ENCODE measurements at regions not wholly inside any gene's neighbourhood (a gene's known extent, or its start where the extent isn't known, plus 50 kb on each side); places are given as distances from the start of the nearest gene placed in this dataset.

DNA sequence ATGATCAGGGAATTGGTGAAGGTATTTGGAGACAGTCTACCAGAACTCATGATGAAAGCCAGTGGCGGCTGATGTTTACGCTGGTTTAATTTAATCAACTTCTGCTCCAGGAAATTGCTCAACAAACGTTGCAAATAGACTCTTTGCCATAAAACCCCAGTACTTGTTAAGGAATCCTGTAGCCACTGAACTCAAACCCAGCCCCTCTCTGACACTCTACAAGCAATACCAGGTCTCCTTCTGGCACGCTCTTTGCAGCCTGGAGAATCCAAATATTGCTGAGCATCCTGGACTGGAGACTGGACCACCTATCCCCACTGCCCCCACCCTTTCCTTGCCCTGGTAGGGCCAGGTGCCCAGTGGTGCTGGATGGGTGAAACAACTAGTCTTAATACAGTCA, 308.2 kb downstream of the FBXO15 start:
- H3K36me3 Mint-ChIP-seq (ENCODE audit: low read depth) = no peaks in the 10 kb centered on the region
- Histone ChIP-seq H3K4me3 (no peak overlapping the region), H3K4me2 (no peak overlapping the region), H3K36me3 (ENCODE audit: insufficient read depth) (no peaks in the 10 kb centered on the region), H3F3A (replicated peaks; ENCODE audit: low read depth) (no peaks in the 10 kb centered on the region), H3K79me2 (replicated peaks; ENCODE audit: insufficient read depth) (no peaks in the 10 kb centered on the region), H3K9me2 (ENCODE audit: insufficient read depth) (peaks cover 2% of the 10 kb centered on the region), H3K4me1 (ENCODE audit: insufficient read depth) (no peaks in the 10 kb centered on the region), H4K20me1 (replicated peaks; ENCODE audit: insufficient read depth) (no peaks in the 10 kb centered on the region), H3K27ac (ENCODE audit: low read depth) (no peak overlapping the region), H2AFZ (no peak overlapping the region), H3K27me3 (ENCODE audit: insufficient read depth) (no peaks in the 10 kb centered on the region)
- H3K9me3 Mint-ChIP-seq = no peaks in the 10 kb centered on the region
- peaks cover 10% of the 10 kb centered on the region for H3K4me1 Mint-ChIP-seq
- H3K27me3 Mint-ChIP-seq (ENCODE audit: insufficient read depth, low read depth, poor library complexity) = no peaks in the 10 kb centered on the region
- no peak overlapping the region for H3K27ac Mint-ChIP-seq
- DNase-seq (ENCODE audit: low spot score) = no peak
- H3K4me3 Mint-ChIP-seq = no peak overlapping the region
- TF ChIP-seq ZNF331 (CRISPR knock-in tag; IDR thresholded peaks at IDR 0.05; ENCODE audit: low read depth) = no peak
- TF ChIP-seq, protein P1, sequence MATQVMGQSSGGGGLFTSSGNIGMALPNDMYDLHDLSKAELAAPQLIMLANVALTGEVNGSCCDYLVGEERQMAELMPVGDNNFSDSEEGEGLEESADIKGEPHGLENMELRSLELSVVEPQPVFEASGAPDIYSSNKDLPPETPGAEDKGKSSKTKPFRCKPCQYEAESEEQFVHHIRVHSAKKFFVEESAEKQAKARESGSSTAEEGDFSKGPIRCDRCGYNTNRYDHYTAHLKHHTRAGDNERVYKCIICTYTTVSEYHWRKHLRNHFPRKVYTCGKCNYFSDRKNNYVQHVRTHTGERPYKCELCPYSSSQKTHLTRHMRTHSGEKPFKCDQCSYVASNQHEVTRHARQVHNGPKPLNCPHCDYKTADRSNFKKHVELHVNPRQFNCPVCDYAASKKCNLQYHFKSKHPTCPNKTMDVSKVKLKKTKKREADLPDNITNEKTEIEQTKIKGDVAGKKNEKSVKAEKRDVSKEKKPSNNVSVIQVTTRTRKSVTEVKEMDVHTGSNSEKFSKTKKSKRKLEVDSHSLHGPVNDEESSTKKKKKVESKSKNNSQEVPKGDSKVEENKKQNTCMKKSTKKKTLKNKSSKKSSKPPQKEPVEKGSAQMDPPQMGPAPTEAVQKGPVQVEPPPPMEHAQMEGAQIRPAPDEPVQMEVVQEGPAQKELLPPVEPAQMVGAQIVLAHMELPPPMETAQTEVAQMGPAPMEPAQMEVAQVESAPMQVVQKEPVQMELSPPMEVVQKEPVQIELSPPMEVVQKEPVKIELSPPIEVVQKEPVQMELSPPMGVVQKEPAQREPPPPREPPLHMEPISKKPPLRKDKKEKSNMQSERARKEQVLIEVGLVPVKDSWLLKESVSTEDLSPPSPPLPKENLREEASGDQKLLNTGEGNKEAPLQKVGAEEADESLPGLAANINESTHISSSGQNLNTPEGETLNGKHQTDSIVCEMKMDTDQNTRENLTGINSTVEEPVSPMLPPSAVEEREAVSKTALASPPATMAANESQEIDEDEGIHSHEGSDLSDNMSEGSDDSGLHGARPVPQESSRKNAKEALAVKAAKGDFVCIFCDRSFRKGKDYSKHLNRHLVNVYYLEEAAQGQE (IDR thresholded peaks at IDR 0.05; ENCODE audit: unreplicated experiment) = no peak
- TF ChIP-seq, protein P2, sequence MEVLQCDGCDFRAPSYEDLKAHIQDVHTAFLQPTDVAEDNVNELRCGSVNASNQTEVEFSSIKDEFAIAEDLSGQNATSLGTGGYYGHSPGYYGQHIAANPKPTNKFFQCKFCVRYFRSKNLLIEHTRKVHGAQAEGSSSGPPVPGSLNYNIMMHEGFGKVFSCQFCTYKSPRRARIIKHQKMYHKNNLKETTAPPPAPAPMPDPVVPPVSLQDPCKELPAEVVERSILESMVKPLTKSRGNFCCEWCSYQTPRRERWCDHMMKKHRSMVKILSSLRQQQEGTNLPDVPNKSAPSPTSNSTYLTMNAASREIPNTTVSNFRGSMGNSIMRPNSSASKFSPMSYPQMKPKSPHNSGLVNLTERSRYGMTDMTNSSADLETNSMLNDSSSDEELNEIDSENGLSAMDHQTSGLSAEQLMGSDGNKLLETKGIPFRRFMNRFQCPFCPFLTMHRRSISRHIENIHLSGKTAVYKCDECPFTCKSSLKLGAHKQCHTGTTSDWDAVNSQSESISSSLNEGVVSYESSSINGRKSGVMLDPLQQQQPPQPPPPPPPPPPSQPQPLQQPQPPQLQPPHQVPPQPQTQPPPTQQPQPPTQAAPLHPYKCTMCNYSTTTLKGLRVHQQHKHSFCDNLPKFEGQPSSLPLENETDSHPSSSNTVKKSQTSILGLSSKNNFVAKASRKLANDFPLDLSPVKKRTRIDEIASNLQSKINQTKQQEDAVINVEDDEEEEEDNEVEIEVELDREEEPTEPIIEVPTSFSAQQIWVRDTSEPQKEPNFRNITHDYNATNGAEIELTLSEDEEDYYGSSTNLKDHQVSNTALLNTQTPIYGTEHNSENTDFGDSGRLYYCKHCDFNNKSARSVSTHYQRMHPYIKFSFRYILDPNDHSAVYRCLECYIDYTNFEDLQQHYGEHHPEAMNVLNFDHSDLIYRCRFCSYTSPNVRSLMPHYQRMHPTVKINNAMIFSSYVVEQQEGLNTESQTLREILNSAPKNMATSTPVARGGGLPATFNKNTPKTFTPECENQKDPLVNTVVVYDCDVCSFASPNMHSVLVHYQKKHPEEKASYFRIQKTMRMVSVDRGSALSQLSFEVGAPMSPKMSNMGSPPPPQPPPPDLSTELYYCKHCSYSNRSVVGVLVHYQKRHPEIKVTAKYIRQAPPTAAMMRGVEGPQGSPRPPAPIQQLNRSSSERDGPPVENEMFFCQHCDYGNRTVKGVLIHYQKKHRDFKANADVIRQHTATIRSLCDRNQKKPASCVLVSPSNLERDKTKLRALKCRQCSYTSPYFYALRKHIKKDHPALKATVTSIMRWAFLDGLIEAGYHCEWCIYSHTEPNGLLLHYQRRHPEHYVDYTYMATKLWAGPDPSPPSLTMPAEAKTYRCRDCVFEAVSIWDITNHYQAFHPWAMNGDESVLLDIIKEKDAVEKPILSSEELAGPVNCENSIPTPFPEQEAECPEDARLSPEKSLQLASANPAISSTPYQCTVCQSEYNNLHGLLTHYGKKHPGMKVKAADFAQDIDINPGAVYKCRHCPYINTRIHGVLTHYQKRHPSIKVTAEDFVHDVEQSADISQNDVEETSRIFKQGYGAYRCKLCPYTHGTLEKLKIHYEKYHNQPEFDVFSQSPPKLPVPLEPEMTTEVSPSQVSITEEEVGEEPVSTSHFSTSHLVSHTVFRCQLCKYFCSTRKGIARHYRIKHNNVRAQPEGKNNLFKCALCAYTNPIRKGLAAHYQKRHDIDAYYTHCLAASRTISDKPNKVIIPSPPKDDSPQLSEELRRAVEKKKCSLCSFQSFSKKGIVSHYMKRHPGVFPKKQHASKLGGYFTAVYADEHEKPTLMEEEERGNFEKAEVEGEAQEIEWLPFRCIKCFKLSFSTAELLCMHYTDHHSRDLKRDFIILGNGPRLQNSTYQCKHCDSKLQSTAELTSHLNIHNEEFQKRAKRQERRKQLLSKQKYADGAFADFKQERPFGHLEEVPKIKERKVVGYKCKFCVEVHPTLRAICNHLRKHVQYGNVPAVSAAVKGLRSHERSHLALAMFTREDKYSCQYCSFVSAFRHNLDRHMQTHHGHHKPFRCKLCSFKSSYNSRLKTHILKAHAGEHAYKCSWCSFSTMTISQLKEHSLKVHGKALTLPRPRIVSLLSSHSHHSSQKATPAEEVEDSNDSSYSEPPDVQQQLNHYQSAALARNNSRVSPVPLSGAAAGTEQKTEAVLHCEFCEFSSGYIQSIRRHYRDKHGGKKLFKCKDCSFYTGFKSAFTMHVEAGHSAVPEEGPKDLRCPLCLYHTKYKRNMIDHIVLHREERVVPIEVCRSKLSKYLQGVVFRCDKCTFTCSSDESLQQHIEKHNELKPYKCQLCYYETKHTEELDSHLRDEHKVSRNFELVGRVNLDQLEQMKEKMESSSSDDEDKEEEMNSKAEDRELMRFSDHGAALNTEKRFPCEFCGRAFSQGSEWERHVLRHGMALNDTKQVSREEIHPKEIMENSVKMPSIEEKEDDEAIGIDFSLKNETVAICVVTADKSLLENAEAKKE (CRISPR knock-in tag; IDR thresholded peaks at IDR 0.05) = no peak
- no peak for TF ChIP-seq ZNF114 (CRISPR knock-in tag; IDR thresholded peaks at IDR 0.05)
- TF ChIP-seq, protein P3, sequence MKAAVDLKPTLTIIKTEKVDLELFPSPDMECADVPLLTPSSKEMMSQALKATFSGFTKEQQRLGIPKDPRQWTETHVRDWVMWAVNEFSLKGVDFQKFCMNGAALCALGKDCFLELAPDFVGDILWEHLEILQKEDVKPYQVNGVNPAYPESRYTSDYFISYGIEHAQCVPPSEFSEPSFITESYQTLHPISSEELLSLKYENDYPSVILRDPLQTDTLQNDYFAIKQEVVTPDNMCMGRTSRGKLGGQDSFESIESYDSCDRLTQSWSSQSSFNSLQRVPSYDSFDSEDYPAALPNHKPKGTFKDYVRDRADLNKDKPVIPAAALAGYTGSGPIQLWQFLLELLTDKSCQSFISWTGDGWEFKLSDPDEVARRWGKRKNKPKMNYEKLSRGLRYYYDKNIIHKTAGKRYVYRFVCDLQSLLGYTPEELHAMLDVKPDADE (IDR thresholded peaks at IDR 0.05) = no peak
- no peak for TF ChIP-seq CREB1 (CRISPR knock-in tag; IDR thresholded peaks at IDR 0.05; ENCODE audit: low read depth)
- TF ChIP-seq EZH2phosphoT487 (IDR thresholded peaks at IDR 0.05; ENCODE audit: unreplicated experiment) = no peak
- no peak for TF ChIP-seq EZH2 (IDR thresholded peaks at IDR 0.05; ENCODE audit: low read depth, unreplicated experiment)
- TF ChIP-seq JUNB (IDR thresholded peaks at IDR 0.05; ENCODE audit: unreplicated experiment) = no peak
- TF ChIP-seq STAT1 (IDR thresholded peaks at IDR 0.05; ENCODE audit: unreplicated experiment) = no peak
- TF ChIP-seq, protein P4, sequence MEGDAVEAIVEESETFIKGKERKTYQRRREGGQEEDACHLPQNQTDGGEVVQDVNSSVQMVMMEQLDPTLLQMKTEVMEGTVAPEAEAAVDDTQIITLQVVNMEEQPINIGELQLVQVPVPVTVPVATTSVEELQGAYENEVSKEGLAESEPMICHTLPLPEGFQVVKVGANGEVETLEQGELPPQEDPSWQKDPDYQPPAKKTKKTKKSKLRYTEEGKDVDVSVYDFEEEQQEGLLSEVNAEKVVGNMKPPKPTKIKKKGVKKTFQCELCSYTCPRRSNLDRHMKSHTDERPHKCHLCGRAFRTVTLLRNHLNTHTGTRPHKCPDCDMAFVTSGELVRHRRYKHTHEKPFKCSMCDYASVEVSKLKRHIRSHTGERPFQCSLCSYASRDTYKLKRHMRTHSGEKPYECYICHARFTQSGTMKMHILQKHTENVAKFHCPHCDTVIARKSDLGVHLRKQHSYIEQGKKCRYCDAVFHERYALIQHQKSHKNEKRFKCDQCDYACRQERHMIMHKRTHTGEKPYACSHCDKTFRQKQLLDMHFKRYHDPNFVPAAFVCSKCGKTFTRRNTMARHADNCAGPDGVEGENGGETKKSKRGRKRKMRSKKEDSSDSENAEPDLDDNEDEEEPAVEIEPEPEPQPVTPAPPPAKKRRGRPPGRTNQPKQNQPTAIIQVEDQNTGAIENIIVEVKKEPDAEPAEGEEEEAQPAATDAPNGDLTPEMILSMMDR (conservative IDR thresholded peaks at IDR 0.05; ENCODE audit: low read depth in 2 of 2) = no peak
- no peak for TF ChIP-seq NANOG (IDR thresholded peaks at IDR 0.05; ENCODE audit: borderline replicate concordance)
- no peak for TF ChIP-seq POLR2AphosphoS5 (IDR thresholded peaks at IDR 0.05; ENCODE audit: low read depth)
- ATAC-seq = no peak

Data from GM23338 (cell line).